ENCODE measurements at regions not wholly inside any gene's neighbourhood (a gene's known extent, or its start where the extent isn't known, plus 50 kb on each side); places are given as distances from the start of the nearest gene placed in this dataset.
"Not testable (repeated sequence)": the region's sequence is repeated elsewhere in the genome, so short reads cannot be mapped to it uniquely, and the experiment has no call there.

GRCh38 chr21:25531538-25532250, 75.6 kb downstream of the MRPL39 start:
- H3K4me1 ChIP-seq (ENCODE audit: control insufficient read depth, insufficient read depth, low read length); H3K27me3 ChIP-seq (ENCODE audit: control insufficient read depth, insufficient read depth, low read length); H3K36me3 ChIP-seq (ENCODE audit: control insufficient read depth, insufficient read depth, low read length); H3K4me3 ChIP-seq (ENCODE audit: low read length); H3K9me3 ChIP-seq (ENCODE audit: control insufficient read depth, low read depth, low read length); H3K27ac ChIP-seq (ENCODE audit: low read length); DNase-seq: not testable (repeated sequence)
- 100% methylated on average over 2 of the region's 12 CpGs for WGBS (ENCODE audit: insufficient coverage, low lambda C conversion rate)

- Histone ChIP-seq H3K4me1 (ENCODE audit: control insufficient read depth, insufficient read depth, low read length) (no peaks in the 10 kb centered on the region), H3K36me3 (ENCODE audit: control insufficient read depth, insufficient read depth, low read length) (no peaks in the 10 kb centered on the region), H3K27ac (ENCODE audit: low read length) (no peak overlapping the region), H3K27me3 (ENCODE audit: control insufficient read depth, insufficient read depth, low read length) (no peaks in the 10 kb centered on the region), H3K4me3 (ENCODE audit: low read length) (no peak overlapping the region), H3K9me3 (ENCODE audit: control insufficient read depth, low read depth, low read length) (no peaks in the 10 kb centered on the region)
- WGBS (ENCODE audit: insufficient coverage, low lambda C conversion rate) = no CpG with 5 or more reads among the region's 2 CpGs
- DNase-seq = no peak
Observed at GRCh38 chr21:25528515-25528914, 78.8 kb downstream of the MRPL39 start.

- no peaks in the 10 kb centered on the region for H3K27me3 ChIP-seq (ENCODE audit: control insufficient read depth, insufficient read depth, low read length)
- H3K4me1 ChIP-seq (ENCODE audit: control insufficient read depth, insufficient read depth, low read length) = no peaks in the 10 kb centered on the region
- no peaks in the 10 kb centered on the region for H3K9me3 ChIP-seq (ENCODE audit: control insufficient read depth, low read depth, low read length)
- no CpG with 5 or more reads among the region's 3 CpGs for WGBS (ENCODE audit: insufficient coverage, low lambda C conversion rate)
- no peak overlapping the region for H3K27ac ChIP-seq (ENCODE audit: low read length)
- DNase-seq = no peak
- H3K36me3 ChIP-seq (ENCODE audit: control insufficient read depth, insufficient read depth, low read length) = no peaks in the 10 kb centered on the region
- H3K4me3 ChIP-seq (ENCODE audit: low read length) = no peak overlapping the region
Observed at GRCh38 chr21:25518491-25518911, 88.8 kb downstream of the MRPL39 start.

GRCh38 chr21:25515484-25516405, 91.5 kb downstream of the MRPL39 start:
- no peaks in the 10 kb centered on the region for H3K27me3 ChIP-seq (ENCODE audit: control insufficient read depth, insufficient read depth, low read length)
- WGBS (ENCODE audit: insufficient coverage, low lambda C conversion rate) = 100% methylated on average over 1 of the region's 3 CpGs
- no peaks in the 10 kb centered on the region for H3K4me1 ChIP-seq (ENCODE audit: control insufficient read depth, insufficient read depth, low read length)
- H3K27ac ChIP-seq (ENCODE audit: low read length) = no peak overlapping the region
- no peak for DNase-seq
- no peaks in the 10 kb centered on the region for H3K36me3 ChIP-seq (ENCODE audit: control insufficient read depth, insufficient read depth, low read length)
- H3K9me3 ChIP-seq (ENCODE audit: control insufficient read depth, low read depth, low read length) = no peaks in the 10 kb centered on the region
- no peak overlapping the region for H3K4me3 ChIP-seq (ENCODE audit: low read length)

GRCh38 chr21:25513810-25514209, 93.5 kb downstream of the MRPL39 start:
- Histone ChIP-seq H3K4me1 (ENCODE audit: control insufficient read depth, insufficient read depth, low read length) (no peaks in the 10 kb centered on the region), H3K4me3 (ENCODE audit: low read length) (no peak overlapping the region), H3K9me3 (ENCODE audit: control insufficient read depth, low read depth, low read length) (no peaks in the 10 kb centered on the region), H3K27me3 (ENCODE audit: control insufficient read depth, insufficient read depth, low read length) (no peaks in the 10 kb centered on the region), H3K27ac (ENCODE audit: low read length) (no peak overlapping the region), H3K36me3 (ENCODE audit: control insufficient read depth, insufficient read depth, low read length) (no peaks in the 10 kb centered on the region)
- no CpG with 5 or more reads among the region's 5 CpGs for WGBS (ENCODE audit: insufficient coverage, low lambda C conversion rate)
- no peak for DNase-seq

- H3K4me1 ChIP-seq (ENCODE audit: control insufficient read depth, insufficient read depth, low read length) = no peaks in the 10 kb centered on the region
- no peak overlapping the region for H3K4me3 ChIP-seq (ENCODE audit: low read length)
- no peak for DNase-seq
- H3K9me3 ChIP-seq (ENCODE audit: control insufficient read depth, low read depth, low read length) = no peaks in the 10 kb centered on the region
- no peaks in the 10 kb centered on the region for H3K27me3 ChIP-seq (ENCODE audit: control insufficient read depth, insufficient read depth, low read length)
- 60% methylated on average over 1 of the region's 7 CpGs for WGBS (ENCODE audit: insufficient coverage, low lambda C conversion rate)
- no peaks in the 10 kb centered on the region for H3K36me3 ChIP-seq (ENCODE audit: control insufficient read depth, insufficient read depth, low read length)
- H3K27ac ChIP-seq (ENCODE audit: low read length) = no peak overlapping the region
Observed at GRCh38 chr21:25512095-25513081, 94.9 kb downstream of the MRPL39 start.

- H3K36me3 ChIP-seq (ENCODE audit: control insufficient read depth, insufficient read depth, low read length) = no peaks in the 10 kb centered on the region
- no peaks in the 10 kb centered on the region for H3K4me1 ChIP-seq (ENCODE audit: control insufficient read depth, insufficient read depth, low read length)
Observed at GRCh38 chr21:25509862-25510261, 97.4 kb downstream of the MRPL39 start.

DNA sequence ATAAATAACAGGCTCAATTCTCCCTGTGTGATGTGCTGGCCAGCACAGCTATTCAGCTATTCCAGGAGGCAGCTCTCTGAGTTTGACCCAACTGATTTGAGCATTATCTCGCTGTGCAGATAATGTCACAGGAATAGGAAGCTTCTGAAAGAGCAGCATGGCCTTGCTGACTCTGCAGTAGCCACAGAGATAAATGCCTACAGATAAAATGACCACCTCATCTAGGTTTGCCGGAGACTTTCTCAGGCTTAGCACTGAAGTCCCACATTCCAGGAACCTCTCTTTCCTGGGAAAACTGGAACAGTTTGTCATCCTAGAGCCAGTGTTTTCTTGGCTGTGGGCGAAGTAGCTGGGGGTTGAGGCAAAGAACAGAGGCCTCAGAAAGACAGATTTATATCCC, 98.9 kb downstream of the MRPL39 start:
- Histone ChIP-seq H3K4me3 (ENCODE audit: low read length) (no peak overlapping the region), H3K4me1 (ENCODE audit: control insufficient read depth, insufficient read depth, low read length) (no peaks in the 10 kb centered on the region), H3K27me3 (ENCODE audit: control insufficient read depth, insufficient read depth, low read length) (no peaks in the 10 kb centered on the region), H3K27ac (ENCODE audit: low read length) (no peak overlapping the region), H3K9me3 (ENCODE audit: control insufficient read depth, low read depth, low read length) (no peaks in the 10 kb centered on the region), H3K36me3 (ENCODE audit: control insufficient read depth, insufficient read depth, low read length) (no peaks in the 10 kb centered on the region)
- DNase-seq = no peak
- WGBS (ENCODE audit: insufficient coverage, low lambda C conversion rate) = no CpG with 5 or more reads among the region's 3 CpGs

More at GRCh38 chr21:25509862-25510261, 97.4 kb downstream of the MRPL39 start:
- H3K27ac ChIP-seq (ENCODE audit: low read length) = no peak overlapping the region
- no peaks in the 10 kb centered on the region for H3K27me3 ChIP-seq (ENCODE audit: control insufficient read depth, insufficient read depth, low read length)
- no peaks in the 10 kb centered on the region for H3K9me3 ChIP-seq (ENCODE audit: control insufficient read depth, low read depth, low read length)
- no peak for DNase-seq
- H3K4me3 ChIP-seq (ENCODE audit: low read length) = no peak overlapping the region
- 80% methylated on average over 2 of the region's 2 CpGs for WGBS (ENCODE audit: insufficient coverage, low lambda C conversion rate)

DNA sequence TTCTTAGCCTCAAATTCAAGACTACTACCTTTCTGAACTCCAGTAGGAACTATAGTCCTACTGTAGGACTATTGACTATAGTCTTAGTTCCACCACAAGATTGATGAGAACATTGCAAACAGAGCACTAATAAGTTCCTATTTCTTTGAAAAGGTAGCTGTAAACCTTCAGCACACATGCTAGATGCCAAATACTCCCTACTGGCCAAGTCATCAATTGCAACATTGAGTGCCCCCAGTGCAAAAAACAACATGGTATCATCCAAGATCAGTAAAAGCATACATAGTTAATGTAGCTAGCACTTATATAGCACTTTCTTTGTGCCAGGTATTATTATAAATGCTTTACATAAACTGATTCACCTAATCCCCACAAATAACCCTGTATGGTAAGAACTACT, 99.8 kb downstream of the MRPL39 start:
- Histone ChIP-seq H3K9me3 (ENCODE audit: control insufficient read depth, low read depth, low read length) (no peaks in the 10 kb centered on the region), H3K4me3 (ENCODE audit: low read length) (no peak overlapping the region), H3K27me3 (ENCODE audit: control insufficient read depth, insufficient read depth, low read length) (no peaks in the 10 kb centered on the region), H3K36me3 (ENCODE audit: control insufficient read depth, insufficient read depth, low read length) (no peaks in the 10 kb centered on the region), H3K4me1 (ENCODE audit: control insufficient read depth, insufficient read depth, low read length) (no peaks in the 10 kb centered on the region), H3K27ac (ENCODE audit: low read length) (no peak overlapping the region)
- DNase-seq = no peak

DNA sequence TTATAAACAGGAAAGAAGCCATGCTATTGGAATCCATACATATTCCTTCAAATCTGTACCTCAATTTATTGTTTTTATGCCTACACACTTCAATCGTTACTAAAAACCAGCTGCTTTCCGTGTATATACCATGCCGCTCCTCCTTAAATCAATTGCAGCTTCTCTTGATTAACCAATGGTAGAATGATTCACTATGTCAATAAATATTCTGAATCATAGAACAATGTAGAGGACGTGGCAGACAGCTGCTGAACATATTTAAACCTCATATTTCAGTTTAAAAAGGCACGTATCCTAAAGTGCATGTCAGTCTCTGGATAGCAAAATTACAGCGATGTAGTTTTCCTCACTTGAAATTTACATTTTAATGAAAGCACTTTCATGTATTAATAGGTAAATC, 100.4 kb downstream of the MRPL39 start:
- Histone ChIP-seq H3K27me3 (ENCODE audit: control insufficient read depth, insufficient read depth, low read length) (no peaks in the 10 kb centered on the region), H3K36me3 (ENCODE audit: control insufficient read depth, insufficient read depth, low read length) (no peaks in the 10 kb centered on the region), H3K4me1 (ENCODE audit: control insufficient read depth, insufficient read depth, low read length) (no peaks in the 10 kb centered on the region), H3K9me3 (ENCODE audit: control insufficient read depth, low read depth, low read length) (no peaks in the 10 kb centered on the region), H3K4me3 (ENCODE audit: low read length) (no peak overlapping the region), H3K27ac (ENCODE audit: low read length) (no peak overlapping the region)
- WGBS (ENCODE audit: insufficient coverage, low lambda C conversion rate) = 90% methylated on average over 2 of the region's 6 CpGs
- no peak for DNase-seq

Data from large intestine (tissue), 3 donors.